ENCODE measurements at regions not wholly inside any gene's neighbourhood (a gene's known extent, or its start where the extent isn't known, plus 50 kb on each side); places are given as distances from the start of the nearest gene placed in this dataset.

DNA sequence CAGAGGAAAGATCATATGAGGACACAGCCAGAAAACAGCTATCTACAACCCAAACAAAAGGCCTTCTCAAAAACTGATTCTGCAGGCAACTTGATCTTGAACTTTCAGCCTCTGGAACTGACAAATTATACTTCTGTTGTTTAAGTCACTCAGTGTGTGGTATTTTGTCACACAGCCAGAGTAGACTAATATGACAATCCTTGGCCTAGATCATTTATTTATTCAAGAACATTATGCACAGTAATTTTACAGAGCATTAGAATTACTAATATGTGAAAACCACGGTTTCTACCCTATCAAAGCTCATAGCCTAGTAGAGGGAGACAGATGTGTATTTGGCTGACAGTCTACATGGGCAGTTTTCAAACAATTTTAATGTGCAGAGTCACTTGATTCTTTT, 167.8 kb upstream of the PCDH18 start:
- Histone ChIP-seq H3K27me3 (ENCODE audit: control insufficient read depth in 1 of 2, insufficient read depth in 2 of 2, low read length in 1 of 2) (no peaks in the 10 kb centered on the region), H3K27ac (ENCODE audit: low read depth in 1 of 2, low read length in 2 of 2) (no peak overlapping the region), H3K9me3 (ENCODE audit: control insufficient read depth, low read length) (no peaks in the 10 kb centered on the region), H3K36me3 (ENCODE audit: control insufficient read depth in 1 of 2, insufficient read depth in 2 of 2, low read length in 1 of 2) (no peaks in the 10 kb centered on the region), H3K4me1 (ENCODE audit: control insufficient read depth in 1 of 2, insufficient read depth in 2 of 2, low read length in 2 of 2) (peaks cover 0 to 1% of the 10 kb centered on the region in 2 donors), H3K4me3 (ENCODE audit: low read length in 2 of 2) (no peak overlapping the region)
- 0 to 2% methylated on average over 1 of the region's 1 CpG for WGBS, 2 donors
- ATAC-seq (ENCODE audit: low FRiP score): no peak
- no peak for DNase-seq
- intact Hi-C loops (cut with DNase I): no loop called here

DNA sequence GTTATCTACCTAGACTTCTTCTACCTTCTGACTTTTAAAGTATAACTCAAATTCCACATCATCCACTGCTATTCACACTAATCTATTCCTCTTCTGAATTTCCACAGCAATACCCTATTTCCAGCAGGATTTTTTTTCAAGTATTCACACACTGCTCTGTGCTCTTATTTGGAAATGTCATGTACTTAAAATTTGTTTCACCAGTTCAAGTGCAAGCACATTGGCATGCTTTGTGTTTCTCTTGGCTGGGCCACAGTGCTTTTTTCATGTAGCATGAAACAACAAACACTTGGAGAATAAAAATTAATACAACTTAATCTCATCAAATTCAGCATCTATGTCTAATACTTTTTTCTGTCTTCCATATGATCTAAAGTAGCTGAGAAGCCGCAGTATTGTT, 161.8 kb upstream of the PCDH18 start:
- Histone ChIP-seq H3K27ac (ENCODE audit: low read depth in 1 of 2, low read length in 2 of 2) (no peak overlapping the region), H3K9me3 (ENCODE audit: control insufficient read depth, low read length) (no peaks in the 10 kb centered on the region), H3K27me3 (ENCODE audit: control insufficient read depth in 1 of 2, insufficient read depth in 2 of 2, low read length in 1 of 2) (no peaks in the 10 kb centered on the region), H3K4me1 (ENCODE audit: control insufficient read depth in 1 of 2, insufficient read depth in 2 of 2, low read length in 2 of 2) (no peaks in the 10 kb centered on the region), H3K36me3 (ENCODE audit: control insufficient read depth in 1 of 2, insufficient read depth in 2 of 2, low read length in 1 of 2) (no peaks in the 10 kb centered on the region), H3K4me3 (ENCODE audit: low read length in 2 of 2) (no peak overlapping the region)
- peak; percentile 64 to 76 for DNase-seq
- intact Hi-C loops (cut with DNase I): loop anchor here in 1 of 2 donors (10.0 kb wide), 1 partner anchor 159 kb away; the partner anchor contains the start of gene PCDH18
- peak; percentile 79 for ATAC-seq (ENCODE audit: low FRiP score)
- WGBS, 2 donors: 13 to 20% methylated on average over 1 of the region's 1 CpG

DNA sequence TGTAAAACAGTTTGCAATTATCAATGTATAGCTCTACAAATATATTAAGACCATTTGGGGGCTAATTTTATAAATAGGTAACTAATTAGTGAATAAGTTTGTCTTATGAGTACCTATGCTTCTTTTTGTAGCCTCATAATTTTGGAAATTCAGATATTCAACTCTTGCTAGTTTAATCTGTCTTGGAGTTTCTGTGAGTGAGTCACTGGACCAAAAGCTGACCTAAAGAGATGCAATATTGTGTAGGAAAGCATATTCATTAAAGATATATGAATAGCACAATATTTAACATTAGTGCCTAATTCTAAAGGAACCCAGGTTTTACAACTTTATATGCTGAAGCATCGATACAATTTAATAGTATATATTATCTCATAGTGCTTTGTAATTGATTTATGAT, 161.3 kb upstream of the PCDH18 start:
- ATAC-seq (ENCODE audit: low FRiP score): no peak
- H3K4me1 ChIP-seq (ENCODE audit: control insufficient read depth in 1 of 2, insufficient read depth in 2 of 2, low read length in 2 of 2): no peaks in the 10 kb centered on the region
- 16 to 18% methylated on average over 1 of the region's 1 CpG for WGBS, 2 donors
- no peak for DNase-seq
- no peak overlapping the region for H3K4me3 ChIP-seq (ENCODE audit: low read length in 2 of 2)
- H3K36me3 ChIP-seq (ENCODE audit: control insufficient read depth in 1 of 2, insufficient read depth in 2 of 2, low read length in 1 of 2): no peaks in the 10 kb centered on the region
- no peaks in the 10 kb centered on the region for H3K9me3 ChIP-seq (ENCODE audit: control insufficient read depth, low read length)
- no peak overlapping the region for H3K27ac ChIP-seq (ENCODE audit: low read depth in 1 of 2, low read length in 2 of 2)
- H3K27me3 ChIP-seq (ENCODE audit: control insufficient read depth in 1 of 2, insufficient read depth in 2 of 2, low read length in 1 of 2): no peaks in the 10 kb centered on the region
- intact Hi-C loops (cut with DNase I): loop anchor here in 1 of 2 donors (10.0 kb wide), 1 partner anchor 159 kb away; the partner anchor contains the start of gene PCDH18

DNA sequence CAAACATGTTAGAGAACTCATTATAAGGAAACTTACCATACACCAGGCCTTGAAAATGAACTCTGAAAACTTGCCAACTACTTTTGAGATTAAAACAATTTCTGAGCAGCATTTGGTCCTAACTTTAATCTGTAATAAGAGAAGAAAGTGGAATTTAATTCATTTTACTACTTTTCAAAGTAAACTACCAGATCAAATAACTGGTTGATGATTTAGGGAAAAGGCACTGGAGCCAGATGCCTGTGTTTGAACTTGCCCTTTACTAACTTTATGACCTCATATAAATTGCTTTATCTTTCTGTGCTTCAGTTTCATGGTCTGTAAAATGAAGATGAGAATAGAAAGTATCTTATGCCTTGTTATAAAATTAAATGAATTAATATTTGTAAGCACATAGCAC, 159.9 kb upstream of the PCDH18 start:
- Histone ChIP-seq H3K27ac (ENCODE audit: low read depth in 1 of 2, low read length in 2 of 2) (no peak overlapping the region), H3K4me1 (ENCODE audit: control insufficient read depth in 1 of 2, insufficient read depth in 2 of 2, low read length in 2 of 2) (no peaks in the 10 kb centered on the region), H3K4me3 (ENCODE audit: low read length in 2 of 2) (no peak overlapping the region), H3K27me3 (ENCODE audit: control insufficient read depth in 1 of 2, insufficient read depth in 2 of 2, low read length in 1 of 2) (no peaks in the 10 kb centered on the region), H3K9me3 (ENCODE audit: control insufficient read depth, low read length) (no peaks in the 10 kb centered on the region), H3K36me3 (ENCODE audit: control insufficient read depth in 1 of 2, insufficient read depth in 2 of 2, low read length in 1 of 2) (no peaks in the 10 kb centered on the region)
- DNase-seq (no peak), ATAC-seq (ENCODE audit: low FRiP score) (no peak)
- intact Hi-C loops (cut with DNase I): loop anchor here in 1 of 2 donors (10.0 kb wide), 1 partner anchor 157 kb away; the partner anchor contains the start of gene PCDH18

DNA sequence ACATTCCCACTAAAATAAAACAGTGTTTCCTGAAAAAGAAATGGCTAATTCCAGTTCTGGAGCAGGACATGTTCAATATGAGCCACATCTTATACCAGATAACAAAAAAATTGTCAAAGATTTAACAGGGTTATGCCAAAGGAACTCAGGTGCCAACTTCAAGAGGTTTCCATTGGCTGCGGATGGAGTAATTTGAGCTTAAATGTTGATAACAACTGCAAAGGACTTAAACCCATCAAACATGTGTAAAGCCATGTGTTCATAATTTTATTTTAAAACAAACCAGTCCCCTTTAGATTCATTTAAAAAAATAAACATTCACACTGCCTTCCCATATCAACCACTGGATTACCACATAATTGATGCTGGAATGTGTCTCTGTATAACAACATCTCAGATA, 156.4 kb upstream of the PCDH18 start:
- no peaks in the 10 kb centered on the region for H3K27me3 ChIP-seq (ENCODE audit: control insufficient read depth in 1 of 2, insufficient read depth in 2 of 2, low read length in 1 of 2)
- WGBS, 2 donors: 34 to 44% methylated on average over 1 of the region's 1 CpG
- DNase-seq (no peak), ATAC-seq (ENCODE audit: low FRiP score) (no peak)
- H3K4me3 ChIP-seq (ENCODE audit: low read length in 2 of 2): no peak overlapping the region
- no peaks in the 10 kb centered on the region for H3K36me3 ChIP-seq (ENCODE audit: control insufficient read depth in 1 of 2, insufficient read depth in 2 of 2, low read length in 1 of 2)
- H3K27ac ChIP-seq (ENCODE audit: low read depth in 1 of 2, low read length in 2 of 2): no peak overlapping the region
- intact Hi-C loops (cut with DNase I): no loop called here
- H3K9me3 ChIP-seq (ENCODE audit: control insufficient read depth, low read length): no peaks in the 10 kb centered on the region
- no peaks in the 10 kb centered on the region for H3K4me1 ChIP-seq (ENCODE audit: control insufficient read depth in 1 of 2, insufficient read depth in 2 of 2, low read length in 2 of 2)

DNA sequence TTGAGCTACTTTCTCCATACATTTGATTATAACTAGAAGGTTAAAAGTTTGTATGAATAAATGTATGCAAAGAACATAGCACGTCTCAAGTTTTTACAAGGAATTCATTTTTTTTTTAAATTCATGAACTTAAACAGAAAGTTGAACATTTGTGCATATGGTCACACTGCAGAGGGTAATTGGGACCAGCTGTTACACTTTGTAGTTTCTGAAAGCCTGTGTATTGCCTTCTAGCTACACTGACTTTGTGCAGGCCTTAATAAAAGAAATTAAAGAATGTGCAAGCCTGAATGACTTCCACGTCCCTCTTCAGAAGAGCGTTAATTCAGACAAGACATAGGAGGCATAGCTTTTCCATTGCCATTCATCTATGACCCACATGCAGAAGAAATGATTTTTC, 153.1 kb upstream of the PCDH18 start:
- no peaks in the 10 kb centered on the region for H3K27me3 ChIP-seq (ENCODE audit: control insufficient read depth in 1 of 2, insufficient read depth in 2 of 2, low read length in 1 of 2)
- ATAC-seq (ENCODE audit: low FRiP score) (no peak), DNase-seq (no peak)
- WGBS, 2 donors: 77 to 82% methylated on average over 3 of the region's 3 CpGs
- H3K9me3 ChIP-seq (ENCODE audit: control insufficient read depth, low read length): no peaks in the 10 kb centered on the region
- H3K4me3 ChIP-seq (ENCODE audit: low read length in 2 of 2): no peak overlapping the region
- peaks cover 3 to 5% of the 10 kb centered on the region in 2 donors for H3K4me1 ChIP-seq (ENCODE audit: control insufficient read depth in 1 of 2, insufficient read depth in 2 of 2, low read length in 2 of 2)
- intact Hi-C loops (cut with DNase I): no loop called here
- no peaks in the 10 kb centered on the region for H3K36me3 ChIP-seq (ENCODE audit: control insufficient read depth in 1 of 2, insufficient read depth in 2 of 2, low read length in 1 of 2)
- H3K27ac ChIP-seq (ENCODE audit: low read depth in 1 of 2, low read length in 2 of 2): no peak overlapping the region

DNA sequence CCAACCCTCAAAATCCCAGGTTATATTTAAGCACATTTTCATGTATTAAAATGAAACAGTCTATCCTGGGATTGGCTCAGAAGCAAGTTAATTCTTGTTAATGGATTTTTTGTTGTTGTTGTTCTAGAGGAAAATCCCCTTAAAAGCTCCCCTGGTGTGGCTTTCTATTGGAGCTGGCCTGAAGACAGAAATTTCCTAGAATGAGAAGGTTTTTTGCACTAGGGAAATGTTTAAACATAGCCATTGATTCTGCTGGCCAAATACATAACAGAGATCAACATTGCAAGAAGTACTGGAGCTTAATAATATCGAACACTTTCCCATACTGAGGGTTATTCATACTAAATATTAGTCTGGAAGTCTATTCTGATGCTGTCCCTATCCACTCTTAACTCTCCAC, 148.8 kb upstream of the PCDH18 start:
- Histone ChIP-seq H3K4me3 (ENCODE audit: low read length in 2 of 2) (no peak overlapping the region), H3K27ac (ENCODE audit: low read depth in 1 of 2, low read length in 2 of 2) (no peak overlapping the region), H3K36me3 (ENCODE audit: control insufficient read depth in 1 of 2, insufficient read depth in 2 of 2, low read length in 1 of 2) (no peaks in the 10 kb centered on the region), H3K4me1 (ENCODE audit: control insufficient read depth in 1 of 2, insufficient read depth in 2 of 2, low read length in 2 of 2) (peaks cover 3 to 5% of the 10 kb centered on the region in 2 donors), H3K27me3 (ENCODE audit: control insufficient read depth in 1 of 2, insufficient read depth in 2 of 2, low read length in 1 of 2) (no peaks in the 10 kb centered on the region), H3K9me3 (ENCODE audit: control insufficient read depth, low read length) (no peaks in the 10 kb centered on the region)
- 60 to 67% methylated on average over 1 of the region's 1 CpG for WGBS, 2 donors
- no peak for ATAC-seq (ENCODE audit: low FRiP score)
- intact Hi-C loops (cut with DNase I): no loop called here
- DNase-seq: no peak

DNA sequence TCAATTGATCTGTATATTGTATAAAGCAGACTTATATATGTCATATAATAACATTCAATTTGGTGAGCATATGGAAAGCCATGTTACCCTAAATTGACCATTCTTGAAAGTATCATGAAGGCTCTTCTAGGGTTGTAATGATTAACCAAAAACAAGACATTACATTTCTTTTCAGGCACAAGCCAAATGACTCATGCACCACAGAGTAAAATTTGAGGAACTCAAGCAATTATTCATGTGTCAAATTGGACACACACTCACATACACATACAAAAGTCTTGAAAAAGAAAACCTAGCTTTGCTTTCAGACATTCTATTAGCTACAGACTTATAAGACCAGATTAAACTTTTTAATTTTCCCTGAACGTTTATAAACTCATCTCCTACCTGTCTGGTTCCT, 146.5 kb upstream of the PCDH18 start:
- no peaks in the 10 kb centered on the region for H3K27me3 ChIP-seq (ENCODE audit: control insufficient read depth in 1 of 2, insufficient read depth in 2 of 2, low read length in 1 of 2)
- no peak overlapping the region for H3K4me3 ChIP-seq (ENCODE audit: low read length in 2 of 2)
- H3K4me1 ChIP-seq (ENCODE audit: control insufficient read depth in 1 of 2, insufficient read depth in 2 of 2, low read length in 2 of 2): peaks cover 3 to 5% of the 10 kb centered on the region in 2 donors
- no peaks in the 10 kb centered on the region for H3K9me3 ChIP-seq (ENCODE audit: control insufficient read depth, low read length)
- no peak overlapping the region for H3K27ac ChIP-seq (ENCODE audit: low read depth in 1 of 2, low read length in 2 of 2)
- H3K36me3 ChIP-seq (ENCODE audit: control insufficient read depth in 1 of 2, insufficient read depth in 2 of 2, low read length in 1 of 2): no peaks in the 10 kb centered on the region
- no peak for DNase-seq
- WGBS, 2 donors: 50 to 66% methylated on average over 1 of the region's 1 CpG
- intact Hi-C loops (cut with DNase I): no loop called here
- ATAC-seq (ENCODE audit: low FRiP score): no peak

DNA sequence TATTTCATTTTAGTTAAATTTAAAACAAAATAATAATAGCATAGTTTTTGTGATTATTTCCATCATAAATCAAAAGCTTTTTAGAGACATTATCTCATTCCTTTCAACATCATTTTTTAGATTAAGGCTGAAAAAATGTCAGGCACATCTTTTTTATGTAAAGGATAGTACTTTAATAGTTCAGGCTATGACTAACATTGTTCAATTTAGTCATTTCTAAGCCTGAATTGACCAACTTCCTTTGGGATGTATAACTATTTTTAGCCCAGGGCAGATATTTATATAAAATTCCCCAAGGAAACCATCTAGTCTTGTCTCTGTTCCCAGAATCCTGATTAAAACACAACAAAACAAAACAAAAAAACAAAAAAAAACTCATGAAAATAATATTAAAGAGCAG, 145.6 kb upstream of the PCDH18 start:
- Histone ChIP-seq H3K27ac (ENCODE audit: low read depth in 1 of 2, low read length in 2 of 2) (no peak overlapping the region), H3K27me3 (ENCODE audit: control insufficient read depth in 1 of 2, insufficient read depth in 2 of 2, low read length in 1 of 2) (no peaks in the 10 kb centered on the region), H3K4me1 (ENCODE audit: control insufficient read depth in 1 of 2, insufficient read depth in 2 of 2, low read length in 2 of 2) (peaks cover 3 to 5% of the 10 kb centered on the region in 2 donors), H3K36me3 (ENCODE audit: control insufficient read depth in 1 of 2, insufficient read depth in 2 of 2, low read length in 1 of 2) (no peaks in the 10 kb centered on the region), H3K9me3 (ENCODE audit: control insufficient read depth, low read length) (no peaks in the 10 kb centered on the region), H3K4me3 (ENCODE audit: low read length in 2 of 2) (no peak overlapping the region)
- intact Hi-C loops (cut with DNase I): no loop called here
- ATAC-seq (ENCODE audit: low FRiP score) (no peak), DNase-seq (no peak)
